ENCODE measurements at regions not wholly inside any gene's neighbourhood (a gene's known extent, or its start where the extent isn't known, plus 50 kb on each side); places are given as distances from the start of the nearest gene placed in this dataset.

DNA sequence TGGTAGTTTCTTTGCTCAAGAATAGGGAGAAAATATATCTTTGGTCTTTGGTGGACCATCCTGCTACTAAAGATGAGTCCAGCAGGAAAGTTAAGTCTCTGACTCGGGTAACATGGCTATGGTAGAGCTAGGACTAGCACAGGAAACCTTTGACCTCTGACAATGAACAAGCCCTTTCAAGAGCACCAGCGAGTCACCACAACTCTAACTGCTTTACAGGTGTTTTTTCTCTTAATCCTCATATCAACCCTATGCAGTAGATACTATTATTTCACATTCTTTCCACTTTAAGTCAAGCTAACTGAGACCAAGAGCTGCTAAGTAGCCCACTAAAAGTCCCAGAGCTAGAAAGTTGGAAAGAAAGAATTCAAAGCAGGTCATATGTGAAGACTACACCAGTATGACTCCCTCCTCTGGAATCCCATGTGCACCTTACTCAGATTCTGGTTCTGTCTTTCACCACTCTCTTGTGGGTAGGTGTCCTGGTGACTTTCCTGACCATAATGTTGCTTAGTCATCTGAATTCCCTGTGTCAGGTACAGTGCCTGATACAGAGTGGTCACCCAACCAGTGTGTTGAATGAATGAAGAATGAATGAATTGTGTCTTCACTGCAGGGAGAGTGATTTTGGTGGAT lies 53.8 kb upstream of the ME3 start:
- TF ChIP-seq, protein P1, sequence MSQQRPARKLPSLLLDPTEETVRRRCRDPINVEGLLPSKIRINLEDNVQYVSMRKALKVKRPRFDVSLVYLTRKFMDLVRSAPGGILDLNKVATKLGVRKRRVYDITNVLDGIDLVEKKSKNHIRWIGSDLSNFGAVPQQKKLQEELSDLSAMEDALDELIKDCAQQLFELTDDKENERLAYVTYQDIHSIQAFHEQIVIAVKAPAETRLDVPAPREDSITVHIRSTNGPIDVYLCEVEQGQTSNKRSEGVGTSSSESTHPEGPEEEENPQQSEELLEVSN (IDR thresholded peaks at IDR 0.05; ENCODE audit: borderline replicate concordance, low read depth): no peak
- TF ChIP-seq, protein P2, sequence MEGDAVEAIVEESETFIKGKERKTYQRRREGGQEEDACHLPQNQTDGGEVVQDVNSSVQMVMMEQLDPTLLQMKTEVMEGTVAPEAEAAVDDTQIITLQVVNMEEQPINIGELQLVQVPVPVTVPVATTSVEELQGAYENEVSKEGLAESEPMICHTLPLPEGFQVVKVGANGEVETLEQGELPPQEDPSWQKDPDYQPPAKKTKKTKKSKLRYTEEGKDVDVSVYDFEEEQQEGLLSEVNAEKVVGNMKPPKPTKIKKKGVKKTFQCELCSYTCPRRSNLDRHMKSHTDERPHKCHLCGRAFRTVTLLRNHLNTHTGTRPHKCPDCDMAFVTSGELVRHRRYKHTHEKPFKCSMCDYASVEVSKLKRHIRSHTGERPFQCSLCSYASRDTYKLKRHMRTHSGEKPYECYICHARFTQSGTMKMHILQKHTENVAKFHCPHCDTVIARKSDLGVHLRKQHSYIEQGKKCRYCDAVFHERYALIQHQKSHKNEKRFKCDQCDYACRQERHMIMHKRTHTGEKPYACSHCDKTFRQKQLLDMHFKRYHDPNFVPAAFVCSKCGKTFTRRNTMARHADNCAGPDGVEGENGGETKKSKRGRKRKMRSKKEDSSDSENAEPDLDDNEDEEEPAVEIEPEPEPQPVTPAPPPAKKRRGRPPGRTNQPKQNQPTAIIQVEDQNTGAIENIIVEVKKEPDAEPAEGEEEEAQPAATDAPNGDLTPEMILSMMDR (IDR thresholded peaks at IDR 0.05): no peak
- TF ChIP-seq KDM1A (IDR thresholded peaks at IDR 0.05; ENCODE audit: low read depth) (no peak), NFE2L2 (conservative IDR thresholded peaks at IDR 0.05; ENCODE audit: low read length) (no peak), CHD2 (IDR thresholded peaks at IDR 0.05; ENCODE audit: low read length, partially characterized antibody) (no peak), RFX5 (IDR thresholded peaks at IDR 0.05) (no peak), JUN (IDR thresholded peaks at IDR 0.05) (no peak), EHMT2 (IDR thresholded peaks at IDR 0.05; ENCODE audit: low read depth) (no peak), ZSCAN20 (CRISPR knock-in tag; IDR thresholded peaks at IDR 0.05) (no peak)
